Mesothelial cell of epicardium (in vitro differentiated cells): ENCODE measurements at regions not wholly inside any gene's neighbourhood (a gene's known extent, or its start where the extent isn't known, plus 50 kb on each side); places are given as distances from the start of the nearest gene placed in this dataset.

ENCODE experiments used
- DNase-seq, 2 experiments: peaks; one replicate each; pipeline ENCODE4 v3.0.0; 2021; ENCODE audit warnings: low spot score in 2 of 2; ENCODE audit not compliant: unreplicated experiment in 2 of 2
- H3K27ac Mint-ChIP-seq: 2 replicates; pipeline ENCODE4 v1.8.0; 2021; ENCODE audit warnings: mixed read lengths
- H3K27me3 Mint-ChIP-seq: 2 replicates; pipeline ENCODE4 v1.8.0; 2021; ENCODE audit warnings: low read depth, mixed read lengths
- H3K36me3 Mint-ChIP-seq: 2 replicates; pipeline ENCODE4 v1.8.0; 2021; ENCODE audit warnings: mixed read lengths
- H3K4me1 Mint-ChIP-seq: 2 replicates; pipeline ENCODE4 v1.8.0; 2021; ENCODE audit warnings: mixed read lengths
- H3K4me3 Mint-ChIP-seq: 2 replicates; pipeline ENCODE4 v1.8.0; 2021; ENCODE audit warnings: mild to moderate bottlenecking, moderate library complexity, mixed read lengths
- H3K9me3 Mint-ChIP-seq: 2 replicates; pipeline ENCODE4 v1.8.0; 2021; ENCODE audit warnings: mixed read lengths
- CTCF ChIP-seq: fragments of 200-600 bp; sonication (generic); IDR thresholded peaks from one replicate; pipeline ENCODE4 v1.5.0; 2021; ENCODE audit warnings: antibody characterized with exemption; ENCODE audit not compliant: unreplicated experiment

GRCh38 chr4:187426511-187426910 lies 569.1 kb upstream of the ZFP42 start:
- no peak for TF ChIP-seq CTCF
- Mint-ChIP-seq H3K9me3 (peaks cover 11% of the 10 kb centered on the region), H3K4me3 (no peak overlapping the region), H3K27ac (no peak overlapping the region), H3K27me3 (no peaks in the 10 kb centered on the region), H3K4me1 (no peaks in the 10 kb centered on the region), H3K36me3 (no peaks in the 10 kb centered on the region)
- DNase-seq: no peak

- no peak for DNase-seq
- no peak overlapping the region for H3K27ac Mint-ChIP-seq
- H3K9me3 Mint-ChIP-seq: peaks cover 2% of the 10 kb centered on the region
- peaks cover 10% of the 10 kb centered on the region for H3K27me3 Mint-ChIP-seq
- no peaks in the 10 kb centered on the region for H3K4me1 Mint-ChIP-seq
- H3K36me3 Mint-ChIP-seq: no peaks in the 10 kb centered on the region
- TF ChIP-seq CTCF: no peak
- H3K4me3 Mint-ChIP-seq: no peak overlapping the region
Observed at GRCh38 chr4:187432310-187432709, 563.3 kb upstream of the ZFP42 start.

GRCh38 chr4:187433141-187433540 lies 562.4 kb upstream of the ZFP42 start:
- no peak for TF ChIP-seq CTCF
- H3K4me3 Mint-ChIP-seq: no peak overlapping the region
- peaks cover 10% of the 10 kb centered on the region for H3K27me3 Mint-ChIP-seq
- no peak for DNase-seq
- H3K27ac Mint-ChIP-seq: no peak overlapping the region
- no peaks in the 10 kb centered on the region for H3K4me1 Mint-ChIP-seq
- peaks cover 8% of the 10 kb centered on the region for H3K9me3 Mint-ChIP-seq
- H3K36me3 Mint-ChIP-seq: peaks cover 6% of the 10 kb centered on the region

GRCh38 chr4:187436251-187436650 lies 559.3 kb upstream of the ZFP42 start:
- Mint-ChIP-seq H3K4me3 (no peak overlapping the region), H3K36me3 (peaks cover 6% of the 10 kb centered on the region), H3K27ac (no peak overlapping the region), H3K9me3 (peaks cover 10% of the 10 kb centered on the region), H3K27me3 (peaks cover 10% of the 10 kb centered on the region), H3K4me1 (peaks cover 5% of the 10 kb centered on the region)
- no peak for DNase-seq
- no peak for TF ChIP-seq CTCF

- Mint-ChIP-seq H3K9me3 (peaks cover 3% of the 10 kb centered on the region), H3K4me1 (peaks cover 5% of the 10 kb centered on the region), H3K27ac (no peak overlapping the region), H3K27me3 (no peaks in the 10 kb centered on the region), H3K4me3 (no peak overlapping the region), H3K36me3 (no peaks in the 10 kb centered on the region)
- DNase-seq: no peak
- TF ChIP-seq CTCF: no peak
Observed at GRCh38 chr4:187444061-187444460, 551.5 kb upstream of the ZFP42 start.

- Mint-ChIP-seq H3K36me3 (no peaks in the 10 kb centered on the region), H3K9me3 (peaks cover 3% of the 10 kb centered on the region), H3K27me3 (no peaks in the 10 kb centered on the region), H3K4me1 (no peaks in the 10 kb centered on the region), H3K27ac (no peak overlapping the region), H3K4me3 (no peak overlapping the region)
- DNase-seq: no peak
- no peak for TF ChIP-seq CTCF
Observed at GRCh38 chr4:187449702-187450101, 545.9 kb upstream of the ZFP42 start.
